Muscle layer of colon (tissue), 2 donors: ENCODE measurements at regions not wholly inside any gene's neighbourhood (a gene's known extent, or its start where the extent isn't known, plus 50 kb on each side); places are given as distances from the start of the nearest gene placed in this dataset.
"Not testable (repeated sequence)": the region's sequence is repeated elsewhere in the genome, so short reads cannot be mapped to it uniquely, and the experiment has no call there.

Source experiments
- H3K27ac ChIP-seq: one replicate; pipeline ENCODE4 v1.7.0; 2013; ENCODE audit warnings: low read depth, mild to moderate bottlenecking, low read length, moderate library complexity
- H3K27me3 ChIP-seq, 2 donors: one replicate each; pipeline ENCODE4 v1.7.0; 2013; ENCODE audit warnings: low read length in 2 of 2, mild to moderate bottlenecking in 2 of 2; ENCODE audit not compliant: insufficient read depth in 2 of 2, control insufficient read depth in 1 of 2
- H3K36me3 ChIP-seq: one replicate; pipeline ENCODE4 v1.7.0; 2013; ENCODE audit warnings: mild to moderate bottlenecking, low read length; ENCODE audit not compliant: insufficient read depth
- H3K4me1 ChIP-seq: one replicate; pipeline ENCODE4 v1.7.0; 2013; ENCODE audit warnings: mild to moderate bottlenecking, low read length; ENCODE audit not compliant: insufficient read depth
- H3K4me3 ChIP-seq, 2 donors: one replicate each; pipeline ENCODE4 v1.7.0; 2013; ENCODE audit warnings: low read length in 2 of 2, low read depth in 1 of 2, mild to moderate bottlenecking in 1 of 2, moderate library complexity in 1 of 2
- H3K9ac ChIP-seq: one replicate; pipeline ENCODE4 v1.7.0; 2013; ENCODE audit warnings: low read length
- H3K9me3 ChIP-seq: one replicate; pipeline ENCODE4 v1.7.0; 2013; ENCODE audit warnings: mild to moderate bottlenecking, low read length
- donor health status: abdominal sarcoma.
- donor health status: Adenocarcinoma of cecum.

GRCh38 chr6:167746390-167746907, 80.3 kb upstream of the AFDN start:
- Histone ChIP-seq H3K9me3 (no peaks in the 10 kb centered on the region), H3K36me3 (no peaks in the 10 kb centered on the region), H3K4me3 (no peak overlapping the region), H3K27ac (no peak overlapping the region), H3K9ac (no peak overlapping the region), H3K4me1 (peaks cover 21% of the 10 kb centered on the region), H3K27me3 (no peaks in the 10 kb centered on the region)

DNA sequence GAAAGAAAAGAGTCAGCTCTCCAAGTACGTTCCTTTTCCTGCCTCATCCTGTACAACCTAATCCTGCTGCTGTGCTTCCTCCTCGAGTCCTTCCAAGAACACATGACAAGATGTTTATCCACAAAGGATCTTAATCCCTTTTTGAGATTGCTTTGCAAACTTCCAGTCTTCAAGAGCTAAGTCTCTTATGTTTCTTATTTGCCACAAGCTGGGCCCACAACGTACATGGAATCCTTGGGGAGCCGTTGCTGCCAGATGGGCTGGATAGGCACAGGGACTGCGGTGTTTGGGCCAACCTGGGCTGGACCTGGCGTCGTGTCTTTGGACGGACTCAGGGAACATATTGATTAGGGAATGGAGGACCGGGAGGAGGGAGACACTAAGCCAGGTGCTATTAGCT, 79.7 kb upstream of the AFDN start:
- H3K27me3 ChIP-seq, result no peaks in the 10 kb centered on the region
- no peak overlapping the region for H3K4me3 ChIP-seq
- H3K9ac ChIP-seq, result no peak overlapping the region
- H3K9me3 ChIP-seq, result no peaks in the 10 kb centered on the region
- peaks cover 24% of the 10 kb centered on the region for H3K4me1 ChIP-seq
- H3K36me3 ChIP-seq, result no peaks in the 10 kb centered on the region
- no peak overlapping the region for H3K27ac ChIP-seq

DNA sequence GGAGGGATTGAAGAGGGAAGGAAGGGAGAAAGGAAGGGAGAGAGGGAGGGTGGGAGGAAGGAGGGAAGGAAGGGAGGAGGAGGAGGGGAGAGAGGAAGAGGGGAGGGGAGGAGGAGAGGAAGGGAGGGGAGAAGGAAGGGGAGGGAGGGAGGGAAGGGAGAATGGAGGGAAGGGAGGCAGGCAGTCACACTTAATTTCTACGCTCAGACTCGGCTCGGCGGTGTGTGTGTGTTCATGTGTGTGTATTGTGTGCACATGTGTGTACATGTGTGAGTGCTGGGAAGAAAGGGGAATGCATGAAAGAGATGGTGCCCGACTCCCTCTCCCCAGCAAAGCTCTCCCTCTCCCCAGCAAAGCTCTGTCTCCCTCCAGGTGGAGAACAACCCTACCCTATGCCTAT, 79.1 kb upstream of the AFDN start:
- Histone ChIP-seq H3K27ac (no peak overlapping the region), H3K9me3 (no peaks in the 10 kb centered on the region), H3K9ac (no peak overlapping the region), H3K36me3 (no peaks in the 10 kb centered on the region), H3K27me3 (no peaks in the 10 kb centered on the region), H3K4me1 (peaks cover 24% of the 10 kb centered on the region), H3K4me3 (no peak overlapping the region)

- Histone ChIP-seq H3K9me3 (no peaks in the 10 kb centered on the region), H3K27ac (no peak overlapping the region), H3K4me1 (peaks cover 24% of the 10 kb centered on the region), H3K36me3 (no peaks in the 10 kb centered on the region), H3K9ac (no peak overlapping the region), H3K27me3 (no peaks in the 10 kb centered on the region), H3K4me3 (no peak overlapping the region)
Observed at GRCh38 chr6:167748046-167748445, 78.7 kb upstream of the AFDN start.

- Histone ChIP-seq H3K27ac (no peak overlapping the region), H3K4me3 (no peak overlapping the region), H3K36me3 (no peaks in the 10 kb centered on the region), H3K4me1 (peaks cover 24% of the 10 kb centered on the region), H3K9me3 (no peaks in the 10 kb centered on the region), H3K27me3 (no peaks in the 10 kb centered on the region), H3K9ac (no peak overlapping the region)
Observed at GRCh38 chr6:167748458-167749379, 78.0 kb upstream of the AFDN start.

- no peak overlapping the region for H3K27ac ChIP-seq
- no peaks in the 10 kb centered on the region for H3K9me3 ChIP-seq
Observed at GRCh38 chr6:167750956-167751358, 75.8 kb upstream of the AFDN start.

DNA sequence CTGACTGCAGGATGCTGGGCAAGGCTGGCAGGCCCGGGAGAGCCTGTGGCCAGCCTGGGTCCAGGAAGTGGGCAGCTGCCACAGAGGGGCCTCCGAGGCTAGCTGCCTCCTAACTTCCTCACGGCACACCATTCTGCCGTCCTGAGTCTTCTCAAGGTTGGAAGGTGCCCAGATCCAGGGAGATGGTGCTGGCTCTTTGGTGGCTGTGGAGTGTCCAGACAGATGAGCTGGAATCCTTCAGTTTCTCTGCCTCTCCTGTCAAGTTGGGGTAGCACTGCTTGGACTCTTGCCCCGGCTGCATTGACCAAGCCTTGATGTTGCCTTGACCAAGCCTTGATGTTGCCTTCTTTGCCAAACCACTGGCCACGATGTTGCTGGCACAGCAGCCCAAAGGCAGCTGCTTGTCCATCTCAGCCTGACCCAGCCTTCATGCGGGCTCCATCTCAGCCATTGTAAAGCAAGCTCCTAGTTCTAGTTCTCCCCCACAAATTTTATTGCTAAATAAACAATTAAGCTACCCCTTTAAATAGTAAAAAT, 75.1 kb upstream of the AFDN start:
- H3K9me3 ChIP-seq, result no peaks in the 10 kb centered on the region
- H3K4me1 ChIP-seq, result peaks cover 15% of the 10 kb centered on the region
- H3K27me3 ChIP-seq, result no peaks in the 10 kb centered on the region
- H3K4me3 ChIP-seq, result no peak overlapping the region
- H3K9ac ChIP-seq, result no peak overlapping the region
- H3K36me3 ChIP-seq, result no peaks in the 10 kb centered on the region
- no peak overlapping the region for H3K27ac ChIP-seq

More at GRCh38 chr6:167750956-167751358, 75.8 kb upstream of the AFDN start:
- Histone ChIP-seq H3K9ac (no peak overlapping the region), H3K4me3 (no peak overlapping the region), H3K36me3 (no peaks in the 10 kb centered on the region), H3K4me1 (peaks cover 20% of the 10 kb centered on the region), H3K27me3 (no peaks in the 10 kb centered on the region)

DNA sequence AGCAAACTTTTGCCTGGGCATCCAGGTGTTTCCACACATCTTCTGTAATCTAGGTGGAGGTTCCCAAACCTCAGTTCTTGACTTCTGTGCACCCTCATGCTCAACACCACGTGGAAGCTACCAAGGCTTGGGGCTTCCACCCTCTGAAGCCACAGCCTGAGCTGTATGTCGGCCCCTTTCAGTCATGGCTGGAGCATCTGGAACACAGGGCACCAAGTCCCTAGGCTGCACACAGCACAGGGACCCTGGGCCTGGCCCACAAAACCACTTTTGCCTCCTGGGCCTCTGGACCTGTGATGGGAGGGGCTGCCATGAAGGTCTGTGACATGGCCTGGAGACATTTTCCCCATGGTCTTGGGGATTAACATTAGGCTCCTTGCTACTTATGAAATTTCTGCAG, 73.4 kb upstream of the AFDN start:
- not testable (repeated sequence) for H3K9me3 ChIP-seq, H3K9ac ChIP-seq, H3K4me3 ChIP-seq, H3K27me3 ChIP-seq, H3K36me3 ChIP-seq, H3K27ac ChIP-seq
- peaks cover 10% of the 10 kb centered on the region for H3K4me1 ChIP-seq

GRCh38 chr6:167754691-167755090, 72.0 kb upstream of the AFDN start:
- no peak overlapping the region for H3K4me3 ChIP-seq
- H3K27ac ChIP-seq, result no peak overlapping the region
- H3K9ac ChIP-seq, result no peak overlapping the region
- no peaks in the 10 kb centered on the region for H3K9me3 ChIP-seq
- H3K4me1 ChIP-seq, result peaks cover 10% of the 10 kb centered on the region
- no peaks in the 10 kb centered on the region for H3K36me3 ChIP-seq
- no peaks in the 10 kb centered on the region for H3K27me3 ChIP-seq

GRCh38 chr6:167755461-167755860, 71.2 kb upstream of the AFDN start:
- peaks cover 10% of the 10 kb centered on the region for H3K4me1 ChIP-seq
- no peaks in the 10 kb centered on the region for H3K9me3 ChIP-seq
- H3K9ac ChIP-seq, result no peak overlapping the region
- H3K27ac ChIP-seq, result no peak overlapping the region
- no peak overlapping the region for H3K4me3 ChIP-seq
- H3K36me3 ChIP-seq, result no peaks in the 10 kb centered on the region
- H3K27me3 ChIP-seq, result no peaks in the 10 kb centered on the region

GRCh38 chr6:167756597-167756996, 70.1 kb upstream of the AFDN start:
- H3K9me3 ChIP-seq, result no peaks in the 10 kb centered on the region
- H3K27me3 ChIP-seq, result no peaks in the 10 kb centered on the region
- no peak overlapping the region for H3K27ac ChIP-seq
- H3K4me1 ChIP-seq, result peaks cover 11% of the 10 kb centered on the region
- no peaks in the 10 kb centered on the region for H3K36me3 ChIP-seq
- no peak overlapping the region for H3K9ac ChIP-seq
- no peak overlapping the region for H3K4me3 ChIP-seq
